Fibroblast of peridontal ligament (primary cell): ENCODE measurements at regions not wholly inside any gene's neighbourhood (a gene's known extent, or its start where the extent isn't known, plus 50 kb on each side); places are given as distances from the start of the nearest gene placed in this dataset.

Source experiments
- DNase-seq: peaks from one replicate; pipeline ENCODE4 v3.0.0-alpha.2; 2010; ENCODE audit errors: extremely low read depth

DNA sequence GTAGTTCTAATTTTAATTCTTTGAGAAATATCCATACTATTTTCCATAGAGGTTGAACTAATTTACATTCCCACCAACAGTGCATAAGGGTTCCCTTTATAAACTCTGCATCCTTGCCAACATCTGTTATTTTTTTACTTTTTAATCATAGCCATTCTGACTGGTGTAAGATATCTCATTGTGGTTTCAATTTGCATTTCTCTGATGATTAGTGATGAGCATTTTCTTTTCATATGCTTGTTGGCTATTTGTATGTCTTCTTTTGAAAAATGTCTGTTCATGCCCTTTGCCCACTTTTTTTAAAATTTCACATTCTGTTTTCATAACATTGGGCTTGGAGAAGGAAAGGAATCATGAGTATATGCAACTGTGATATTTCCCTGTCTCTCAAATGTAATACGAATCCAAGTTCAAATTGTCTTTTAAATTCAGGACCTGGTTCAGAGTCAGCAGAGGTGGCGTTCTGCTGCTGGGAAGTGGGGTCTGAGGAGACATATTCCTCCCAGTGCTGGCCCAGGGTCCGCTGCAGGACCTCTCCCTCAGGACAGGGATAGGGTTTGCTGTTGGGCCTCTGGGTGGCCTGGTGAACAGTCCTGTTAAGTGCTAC lies 81.2 kb upstream of the ETV6 start:
- DNase-seq: no peak

GRCh38 chr12:11568762-11569478 lies 80.6 kb upstream of the ETV6 start:
- DNase-seq: no peak

- DNase-seq: no peak
Measured at GRCh38 chr12:11569716-11570115, 79.8 kb upstream of the ETV6 start.

DNA sequence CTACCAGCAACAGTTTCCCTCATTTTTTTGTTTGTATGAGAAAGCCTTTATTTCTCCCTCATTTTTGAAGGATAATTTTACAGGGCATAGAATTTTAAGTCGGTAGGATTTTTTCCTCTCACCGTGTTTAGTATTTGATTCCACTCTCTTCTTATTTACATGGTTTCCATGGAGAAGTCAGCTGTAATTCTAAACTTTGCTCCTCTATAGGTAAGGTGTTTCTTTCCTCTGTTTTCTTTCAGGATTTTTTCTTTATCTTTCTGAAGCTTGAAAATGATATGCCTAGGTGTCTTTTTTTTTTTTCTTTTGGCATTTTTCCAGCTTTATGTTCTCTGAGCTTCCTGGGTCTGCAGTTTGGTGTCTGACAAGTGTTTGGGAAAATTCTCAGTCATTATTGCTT lies 75.6 kb upstream of the ETV6 start:
- DNase-seq: no peak

GRCh38 chr12:11576104-11576503 lies 73.4 kb upstream of the ETV6 start:
- no peak for DNase-seq

DNA sequence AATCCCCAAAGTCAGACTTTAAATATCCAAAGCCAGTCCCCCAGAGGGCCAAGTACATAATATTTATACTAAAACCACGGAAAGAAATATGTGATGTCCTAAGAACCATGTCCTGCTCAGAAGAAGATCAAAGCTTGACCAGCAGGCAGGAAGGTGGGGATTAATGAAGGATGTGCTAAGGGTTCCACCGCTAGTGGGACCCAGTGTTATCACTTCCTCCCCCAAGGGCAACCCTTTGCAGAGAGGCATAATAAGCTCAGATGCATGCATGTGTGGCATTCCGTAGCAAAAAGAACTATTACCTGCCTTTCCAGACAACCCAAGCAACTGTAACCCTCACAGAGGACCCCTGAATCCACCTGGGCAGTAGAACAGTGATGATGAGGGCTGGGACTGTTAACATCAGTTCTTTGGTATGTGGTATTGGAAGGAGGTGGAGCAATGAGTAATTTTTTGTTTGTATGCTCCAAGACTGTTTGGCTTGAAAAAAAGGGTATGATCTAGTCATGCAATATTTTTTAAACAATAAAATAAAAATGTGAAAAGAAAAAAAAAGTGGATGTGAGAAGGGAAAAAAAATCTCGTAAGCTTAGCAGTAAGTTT lies 71.7 kb upstream of the ETV6 start:
- DNase-seq: no peak

DNA sequence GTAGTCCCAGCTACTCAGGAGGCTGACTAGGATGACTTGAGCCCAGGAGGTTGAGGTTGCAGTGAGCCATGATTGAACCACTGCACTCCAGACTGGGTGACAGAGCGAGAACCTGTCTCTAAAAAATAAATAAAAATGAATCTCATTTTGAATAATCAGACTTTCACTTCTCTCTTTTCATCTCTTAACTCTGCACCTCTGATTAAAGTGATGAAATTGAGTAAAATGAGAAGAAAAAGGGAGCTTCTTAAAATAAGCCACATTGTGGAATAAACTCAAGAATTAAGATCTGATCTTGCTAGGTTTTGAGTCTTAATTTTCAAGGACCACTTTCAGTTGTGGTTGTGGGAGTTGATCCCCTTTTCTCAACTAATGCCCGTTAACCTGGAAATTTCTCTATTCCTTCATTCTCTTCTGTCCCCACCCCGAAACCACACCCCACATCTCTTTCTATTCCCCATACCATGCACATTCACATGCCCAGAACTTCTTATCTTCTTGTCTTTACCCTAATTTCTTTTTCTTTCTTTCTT lies 70.9 kb upstream of the ETV6 start:
- no peak for DNase-seq

- peak; percentile 87 for DNase-seq
Measured at GRCh38 chr12:11580125-11580751, 69.2 kb upstream of the ETV6 start.

DNA sequence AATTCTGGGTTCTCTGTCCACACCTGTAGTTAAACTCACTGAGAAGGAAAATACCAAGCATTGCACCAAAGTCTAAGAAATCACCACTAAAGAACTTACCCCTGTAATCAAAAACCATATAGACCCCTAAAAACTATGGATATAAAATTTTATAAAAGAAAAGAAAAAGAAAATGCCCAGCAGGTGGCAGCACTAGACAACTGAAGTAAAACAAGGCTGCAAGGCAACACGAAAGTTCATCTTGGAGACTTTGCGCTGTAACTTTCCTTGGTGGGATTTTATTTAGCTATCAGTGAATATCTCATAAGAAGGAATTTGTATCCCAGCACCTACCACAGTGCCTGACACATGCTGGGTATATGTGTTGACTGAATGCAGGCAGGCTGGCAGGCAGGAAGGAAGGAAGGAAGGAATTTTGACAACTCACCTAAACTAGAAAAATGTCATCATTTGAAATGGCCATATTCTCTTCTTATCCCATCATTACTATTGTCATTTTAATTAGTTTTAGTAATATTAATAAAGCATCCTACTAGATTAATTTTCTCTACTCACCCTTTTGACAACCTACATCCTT lies 68.2 kb upstream of the ETV6 start:
- DNase-seq: peak; percentile 89

DNA sequence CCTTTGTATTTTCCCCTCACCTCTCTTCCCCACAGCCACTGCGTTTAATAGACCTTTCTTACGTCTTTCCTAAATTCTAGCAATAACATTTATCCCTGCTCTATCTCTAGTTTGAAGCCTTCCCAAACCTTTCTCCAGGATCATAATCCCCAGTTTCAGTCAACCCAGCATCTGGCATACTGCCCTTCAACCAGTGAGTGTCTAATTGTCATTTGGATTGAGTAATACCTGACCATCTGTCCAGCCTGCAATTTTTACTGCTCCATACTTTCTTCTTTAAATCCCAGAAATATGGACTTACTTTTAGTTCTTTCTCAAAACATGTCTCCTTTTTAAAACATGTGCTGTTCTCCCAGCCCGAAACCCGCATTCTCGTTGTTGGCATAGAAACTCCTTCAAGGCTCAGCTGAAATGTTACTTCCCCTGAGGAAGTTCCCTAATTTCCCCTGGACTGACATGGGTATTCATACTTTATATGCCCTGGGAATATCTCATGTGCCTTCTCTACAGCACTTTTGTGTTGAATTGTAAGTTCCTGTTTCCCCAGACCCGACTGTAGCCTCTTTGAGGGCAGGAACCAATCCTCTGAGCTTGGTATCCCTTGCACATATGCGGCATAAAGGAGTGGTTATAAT lies 65.1 kb upstream of the ETV6 start:
- peak; percentile 17 for DNase-seq

GRCh38 chr12:11592484-11592883 lies 57.0 kb upstream of the ETV6 start:
- no peak for DNase-seq

GRCh38 chr12:11593013-11593412 lies 56.5 kb upstream of the ETV6 start:
- no peak for DNase-seq

GRCh38 chr12:11595080-11595479 lies 54.4 kb upstream of the ETV6 start:
- DNase-seq: no peak

GRCh38 chr12:11596141-11596540 lies 53.3 kb upstream of the ETV6 start:
- DNase-seq: no peak

DNA sequence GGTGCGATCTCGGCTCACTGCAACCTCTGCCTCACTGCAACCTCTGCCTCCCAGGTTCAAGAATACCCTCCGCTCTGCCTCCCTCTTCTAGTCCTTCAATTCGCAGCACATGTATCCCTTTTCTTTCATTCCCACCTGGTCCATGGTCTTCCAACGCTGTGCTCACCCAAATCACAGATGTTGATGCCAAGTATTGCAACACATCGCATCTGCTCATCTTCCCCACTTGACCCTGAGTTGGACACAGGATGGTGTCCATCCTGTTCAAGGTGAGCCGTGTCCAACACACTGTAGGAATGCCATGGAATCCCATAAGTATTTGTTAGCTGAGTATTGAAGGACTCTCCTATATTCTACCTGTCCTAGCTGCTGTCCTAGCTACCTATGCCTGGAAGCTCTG lies 50.6 kb upstream of the ETV6 start:
- no peak for DNase-seq
